HG02571 (cell line): ENCODE measurements at regions not wholly inside any gene's neighbourhood (a gene's known extent, or its start where the extent isn't known, plus 50 kb on each side); places are given as distances from the start of the nearest gene placed in this dataset.

Source experiments
- ATAC-seq: cut with Tn5 transposase; IDR thresholded peaks from one replicate; pipeline ENCODE4 v1.9.1; 2021; ENCODE audit warnings: mild to moderate bottlenecking, moderate library complexity; ENCODE audit not compliant: unreplicated experiment

- peak; percentile 44 for ATAC-seq
These were observed 629.6 kb upstream of the FANCL start for GRCh38 chr2:58870704-58871103.

GRCh38 chr2:58866946-58867345 lies 625.8 kb upstream of the FANCL start:
- ATAC-seq, result no peak

GRCh38 chr2:58866527-58866926 lies 625.4 kb upstream of the FANCL start:
- no peak for ATAC-seq

DNA sequence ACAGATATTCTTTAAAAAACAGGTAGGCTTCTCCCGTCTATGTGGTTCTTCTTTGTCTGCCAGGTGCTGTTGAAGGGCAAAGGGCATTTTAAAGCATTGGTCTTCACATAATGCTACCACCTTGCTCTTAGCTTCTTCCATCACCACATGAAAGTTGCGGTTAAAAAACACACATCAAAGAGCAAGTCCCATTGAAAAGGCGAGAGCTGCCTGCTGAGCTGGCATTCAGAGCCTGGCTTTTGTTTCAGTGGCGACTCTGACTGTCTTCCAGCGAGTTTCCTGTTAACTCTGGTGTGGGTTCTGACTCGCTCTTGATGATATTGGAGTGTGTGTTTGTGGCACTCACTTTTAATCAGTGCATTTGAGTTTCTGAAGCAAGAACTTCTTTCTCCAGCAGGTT lies 624.9 kb upstream of the FANCL start:
- peak; percentile 38 for ATAC-seq

DNA sequence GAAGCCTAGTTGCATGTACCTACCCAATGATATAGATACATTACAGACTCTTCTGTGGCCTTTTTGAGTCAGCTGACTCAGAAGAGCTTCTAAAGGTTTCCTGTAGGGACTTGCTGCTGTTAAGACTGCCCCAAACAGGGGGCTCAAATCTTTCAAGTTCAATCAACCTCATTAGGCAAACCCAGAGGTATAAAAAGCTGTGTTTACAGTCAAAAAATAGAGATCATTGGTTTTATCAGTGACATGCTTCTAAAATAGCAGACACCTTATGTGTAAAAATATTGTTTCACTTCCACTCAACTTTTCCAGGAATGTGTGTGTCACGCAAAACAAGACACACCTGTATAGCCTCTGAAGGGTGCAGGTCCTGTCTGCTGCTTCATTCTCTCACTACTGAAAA lies 624.3 kb upstream of the FANCL start:
- ATAC-seq, result peak; percentile 59

- no peak for ATAC-seq
These were observed 621.1 kb upstream of the FANCL start for GRCh38 chr2:58862244-58862643.

DNA sequence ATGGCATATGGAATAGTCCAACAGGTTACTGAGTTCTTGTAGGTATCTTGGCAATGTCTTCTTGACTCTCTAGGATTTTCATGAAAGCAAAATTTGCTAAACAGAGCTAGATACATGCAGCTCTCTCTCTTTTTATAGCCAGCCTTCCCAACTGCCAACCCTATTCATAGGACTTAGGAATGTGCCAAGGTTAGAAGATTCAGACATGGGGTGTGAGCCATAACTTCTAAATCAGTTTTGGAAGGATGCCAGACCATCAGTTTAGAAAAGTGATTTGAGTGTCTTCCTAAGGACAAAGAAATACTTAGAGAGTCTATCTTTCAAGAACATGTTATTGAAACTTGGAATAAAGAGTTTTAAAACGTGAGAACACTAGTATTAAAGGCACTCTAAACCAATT lies 619.5 kb upstream of the FANCL start:
- no peak for ATAC-seq

- no peak for ATAC-seq
These were observed 615.0 kb upstream of the FANCL start for GRCh38 chr2:58856100-58856499.

GRCh38 chr2:58853420-58853819 lies 612.3 kb upstream of the FANCL start:
- ATAC-seq, result no peak

GRCh38 chr2:58852905-58853304 lies 611.8 kb upstream of the FANCL start:
- no peak for ATAC-seq

GRCh38 chr2:58852243-58852642 lies 611.1 kb upstream of the FANCL start:
- ATAC-seq, result no peak

GRCh38 chr2:58851598-58851997 lies 610.5 kb upstream of the FANCL start:
- ATAC-seq, result no peak

DNA sequence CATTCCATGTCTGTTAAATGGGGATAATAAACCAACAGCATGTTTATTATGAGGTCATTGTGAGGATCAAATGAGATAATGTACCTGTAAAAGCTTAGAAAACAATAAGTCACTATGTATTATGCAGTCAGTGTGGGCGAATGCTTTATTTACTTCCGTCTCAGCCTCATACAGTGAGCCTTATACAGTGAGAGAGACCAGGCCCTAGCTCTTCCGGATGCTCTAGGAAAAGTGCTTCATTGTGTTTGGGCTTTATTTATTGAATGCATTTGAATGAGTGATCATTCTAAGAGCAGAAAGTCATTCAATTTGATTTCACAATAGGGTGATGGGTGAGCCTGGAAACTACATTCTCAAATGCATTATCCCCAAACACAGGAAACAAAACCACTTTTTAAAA lies 603.9 kb upstream of the FANCL start:
- ATAC-seq, result no peak

DNA sequence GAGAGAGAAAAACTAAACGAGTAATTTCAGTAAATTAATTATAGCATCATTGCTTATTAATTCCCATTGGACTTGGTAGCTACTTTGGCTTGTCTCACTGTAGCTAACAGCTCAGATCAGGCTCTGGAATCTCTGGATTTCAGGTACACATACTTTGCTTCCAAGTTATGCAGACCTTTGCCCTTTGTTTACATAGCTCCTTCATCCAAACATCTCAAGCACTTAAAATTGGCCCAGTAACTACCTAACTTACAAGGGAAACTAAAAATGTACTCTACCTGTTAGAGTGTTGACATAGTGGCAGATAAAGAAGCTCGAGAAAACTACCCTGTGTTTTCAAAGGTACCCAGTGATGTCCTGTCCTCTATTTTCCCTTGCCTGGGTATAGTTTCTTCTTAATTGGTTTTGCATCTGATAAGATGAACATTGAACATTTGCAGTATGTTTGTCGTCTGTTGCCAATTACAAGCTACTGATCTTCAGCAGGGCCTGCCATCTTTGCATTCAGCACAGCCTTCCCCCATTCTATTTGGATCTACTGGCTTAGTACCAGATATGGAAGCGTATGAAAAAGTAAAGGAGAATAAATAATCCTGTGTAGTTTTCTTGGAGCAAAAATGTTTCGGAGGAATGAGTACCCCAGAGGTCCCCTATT lies 601.5 kb upstream of the FANCL start:
- no peak for ATAC-seq

GRCh38 chr2:58834404-58834803 lies 593.3 kb upstream of the FANCL start:
- ATAC-seq, result no peak

GRCh38 chr2:58826795-58827194 lies 585.7 kb upstream of the FANCL start:
- no peak for ATAC-seq

DNA sequence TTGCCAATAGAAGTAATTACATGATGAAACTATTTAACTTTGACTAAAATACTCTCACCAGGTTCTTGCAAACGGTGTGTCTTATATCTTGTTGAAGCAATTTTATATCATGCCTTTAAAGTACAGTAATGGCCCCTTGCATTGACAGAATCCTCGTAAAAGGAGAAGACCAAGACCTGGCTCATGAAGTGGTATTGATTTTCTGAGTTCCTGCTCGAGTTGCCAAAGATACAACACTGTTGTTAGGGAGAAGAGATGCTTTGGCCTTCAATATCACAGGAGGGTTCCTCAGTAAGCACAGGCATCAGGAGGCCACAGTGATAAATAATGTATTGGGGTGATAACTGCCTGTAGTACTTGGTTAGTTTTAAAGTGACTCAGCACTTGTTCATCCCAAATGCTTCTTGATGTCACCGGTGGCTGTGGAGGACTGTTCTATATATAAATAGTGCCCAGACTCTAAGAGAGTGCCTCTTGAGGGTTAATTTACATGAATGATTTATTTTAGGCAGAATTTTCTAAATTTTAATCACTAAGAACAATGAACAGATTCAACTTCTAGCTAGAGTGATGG lies 571.7 kb upstream of the FANCL start:
- no peak for ATAC-seq

GRCh38 chr2:58805126-58805525 lies 564.0 kb upstream of the FANCL start:
- no peak for ATAC-seq

GRCh38 chr2:58803192-58803591 lies 562.1 kb upstream of the FANCL start:
- no peak for ATAC-seq

- ATAC-seq, result no peak
These were observed 559.8 kb upstream of the FANCL start for GRCh38 chr2:58800881-58801280.

- no peak for ATAC-seq
These were observed 557.6 kb upstream of the FANCL start for GRCh38 chr2:58798676-58799208.

DNA sequence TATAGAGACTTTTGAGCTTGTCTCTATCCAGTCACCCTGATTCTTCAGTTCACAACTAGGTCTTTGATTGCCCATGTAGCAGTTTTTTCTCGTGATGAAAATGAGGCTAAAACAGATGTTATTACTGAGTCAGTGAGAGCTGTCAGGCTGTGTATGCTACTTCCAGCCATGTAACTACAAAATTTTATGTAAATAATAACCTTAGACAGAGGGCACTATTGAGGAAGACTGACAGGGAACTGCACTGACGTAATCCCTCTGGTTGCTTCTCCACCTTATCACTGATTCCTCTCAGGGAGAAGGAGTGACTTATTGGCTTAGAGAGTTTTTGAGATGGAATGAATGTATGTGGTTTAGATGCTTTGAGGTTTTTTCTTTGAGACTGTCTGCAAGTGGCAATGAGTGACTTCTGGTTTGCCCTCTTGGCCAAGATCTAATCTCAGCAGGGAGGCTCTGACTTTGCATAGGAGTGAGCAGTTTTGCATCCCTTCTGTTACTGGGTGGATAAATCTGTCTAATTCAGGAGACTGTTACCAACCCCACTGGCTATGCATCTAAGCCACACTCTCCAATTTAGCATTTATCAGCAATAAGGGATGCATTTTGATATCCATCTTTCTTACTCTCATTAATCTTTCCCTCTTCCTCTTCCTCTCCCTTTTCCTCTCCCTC lies 555.2 kb upstream of the FANCL start:
- no peak for ATAC-seq
